GM23248 (cell line): ENCODE measurements at regions not wholly inside any gene's neighbourhood (a gene's known extent, or its start where the extent isn't known, plus 50 kb on each side); places are given as distances from the start of the nearest gene placed in this dataset.

Experiments
- EZH2 ChIP-seq: fragments of 200-600 bp; sonication (generic); IDR thresholded peaks from 2 replicates; pipeline ENCODE4 v1.6.1; 2018; ENCODE audit warnings: antibody characterized with exemption, mild to moderate bottlenecking; ENCODE audit not compliant: insufficient read depth, poor library complexity, severe bottlenecking
- EZH2phosphoT487 ChIP-seq: fragments of 200-600 bp; sonication (generic); IDR thresholded peaks from 2 replicates; pipeline ENCODE4 v1.6.1; 2018; ENCODE audit warnings: antibody characterized with exemption, moderate library complexity, mild to moderate bottlenecking, low read depth; ENCODE audit not compliant: insufficient read depth

DNA sequence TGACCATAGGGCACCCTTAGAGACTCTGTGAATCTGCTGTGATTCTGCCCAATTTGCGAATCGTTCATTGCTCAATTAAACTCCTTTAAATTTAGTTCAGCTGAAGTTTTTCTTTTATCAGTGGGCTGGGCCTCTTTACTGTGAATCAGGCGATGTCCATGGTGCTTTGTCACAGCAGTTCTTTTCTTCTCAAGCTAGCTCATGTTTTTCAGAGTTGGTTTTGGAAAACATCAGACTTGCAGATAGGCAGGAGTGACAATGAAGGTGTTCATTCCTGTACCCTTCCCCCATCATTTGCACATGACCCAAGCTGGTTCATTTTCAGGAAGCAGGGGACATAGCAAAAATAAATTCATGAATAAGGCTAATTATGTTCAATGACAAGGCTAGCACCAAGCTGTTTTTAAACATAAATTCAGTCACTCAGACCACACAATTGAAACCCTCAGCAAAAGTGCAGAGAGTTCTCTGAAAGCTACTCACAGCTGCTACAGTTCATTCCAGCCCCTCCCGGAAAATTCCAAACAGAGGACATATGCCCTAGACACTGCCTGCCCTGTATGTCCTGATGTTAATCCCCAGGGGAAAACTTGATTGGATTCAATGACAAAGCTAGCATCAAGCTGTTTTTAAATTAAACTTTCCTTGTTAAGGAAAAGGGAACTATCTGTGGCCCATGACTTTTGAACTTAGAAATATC is 383.3 kb downstream of the C12orf75 start:
- TF ChIP-seq EZH2 (no peak), EZH2phosphoT487 (no peak)
